ENCODE measurements at regions not wholly inside any gene's neighbourhood (a gene's known extent, or its start where the extent isn't known, plus 50 kb on each side); places are given as distances from the start of the nearest gene placed in this dataset.

DNA sequence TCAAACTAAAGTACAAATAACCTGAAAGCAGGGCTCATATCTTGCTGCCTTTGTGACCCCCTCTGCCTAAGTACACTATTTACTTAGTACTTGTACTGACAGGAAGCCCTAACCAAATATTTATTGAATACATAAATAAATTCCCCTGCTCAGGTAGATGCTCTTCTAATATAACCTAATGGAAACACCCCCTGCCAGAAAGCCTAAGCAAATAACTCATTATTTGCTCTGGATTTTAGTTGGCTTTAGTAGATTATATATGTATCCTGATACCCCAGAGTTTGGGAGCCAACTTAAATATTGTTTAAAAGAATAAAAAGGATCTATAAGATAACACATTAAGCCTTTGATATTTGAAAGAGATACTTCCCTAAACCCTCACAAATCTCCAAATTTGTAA lies 318.2 kb downstream of the PPP1R2C start:
- H3K36me3 ChIP-seq (ENCODE audit: control insufficient read depth in 1 of 2, insufficient read depth in 2 of 2, low read length in 2 of 2): no peaks in the 10 kb centered on the region
- no peaks in the 10 kb centered on the region for H4K20me1 ChIP-seq (ENCODE audit: insufficient read depth)
- RAD21 ChIA-PET (ENCODE audit: low non-redundant PET in 1 of 2, low total read pairs in 2 of 2, uncharacterized antibody in 2 of 2, unreplicated experiment in 2 of 2): no interaction called here
- TF ChIP-seq FOSL1 (IDR thresholded peaks at IDR 0.05; ENCODE audit: low read depth) (no peak), SIN3A (IDR thresholded peaks at IDR 0.05; ENCODE audit: low read depth) (no peak), EZH2 (IDR thresholded peaks at IDR 0.05) (no peak), JUND (IDR thresholded peaks at IDR 0.05) (no peak), ZBTB33 (IDR thresholded peaks at IDR 0.05; ENCODE audit: extremely low read depth, insufficient replicate concordance, low read length) (no peak), EGR1 (IDR thresholded peaks at IDR 0.05; ENCODE audit: low read depth) (no peak), ZNF274 (IDR thresholded peaks at IDR 0.05; ENCODE audit: low read depth, low read length) (no peak), CBX3 (IDR thresholded peaks at IDR 0.05; ENCODE audit: low read depth) (no peak), YY1 (IDR thresholded peaks at IDR 0.05; ENCODE audit: extremely low read depth, insufficient replicate concordance, low read depth, low read length) (no peak), CTCF (IDR thresholded peaks at IDR 0.05 in 2 of 3, conservative IDR thresholded peaks at IDR 0.05 in 1 of 3; ENCODE audit: borderline replicate concordance in 1 of 3, insufficient read depth in 1 of 3, low read depth in 2 of 3, low read length in 2 of 3) (no peak), REST (IDR thresholded peaks at IDR 0.05; ENCODE audit: low read depth) (no peak), ELF1 (IDR thresholded peaks at IDR 0.05; ENCODE audit: borderline replicate concordance, low read depth) (no peak), EZH2phosphoT487 (IDR thresholded peaks at IDR 0.05; ENCODE audit: borderline replicate concordance) (no peak)
- no peak for ATAC-seq
- H3K4me2 ChIP-seq (ENCODE audit: low read length): no peak overlapping the region
- no peaks in the 10 kb centered on the region for H3K9me2 ChIP-seq (ENCODE audit: insufficient read depth)
- no TSS peak for BruUV-seq (replicated peaks)
- no peaks in the 10 kb centered on the region for H3K4me1 ChIP-seq (ENCODE audit: control insufficient read depth in 1 of 2, insufficient read depth in 2 of 2, low read length in 2 of 2)
- H3K9me3 ChIP-seq (ENCODE audit: control insufficient read depth in 1 of 2, insufficient read depth in 1 of 2, low read depth in 1 of 2, low read length in 2 of 2): no peaks in the 10 kb centered on the region
- H3K27me3 ChIP-seq (ENCODE audit: insufficient read depth, low read length): no peaks in the 10 kb centered on the region
- H3K9ac ChIP-seq (ENCODE audit: low read length): no peak overlapping the region
- H2AFZ ChIP-seq (ENCODE audit: low read depth, low read length, poor library complexity, severe bottlenecking): no peak overlapping the region
- POLR2A ChIA-PET: no interaction called here
- DNase-seq (ENCODE audit: low read depth, low spot score): no peak
- intact Hi-C loops (cut with micrococcal nuclease): no loop called here
- H3K4me3 ChIP-seq (replicated peaks in 1 of 2; ENCODE audit: low read depth in 1 of 2, low read length in 2 of 2): no peak overlapping the region
- no peaks in the 10 kb centered on the region for H3K79me2 ChIP-seq (ENCODE audit: insufficient read depth, low read length)
- no peak overlapping the region for H3K27ac ChIP-seq (ENCODE audit: low read depth, low read length)
- CTCF ChIA-PET: no interaction called here
